ENCODE measurements at regions not wholly inside any gene's neighbourhood (a gene's known extent, or its start where the extent isn't known, plus 50 kb on each side); places are given as distances from the start of the nearest gene placed in this dataset.

DNA sequence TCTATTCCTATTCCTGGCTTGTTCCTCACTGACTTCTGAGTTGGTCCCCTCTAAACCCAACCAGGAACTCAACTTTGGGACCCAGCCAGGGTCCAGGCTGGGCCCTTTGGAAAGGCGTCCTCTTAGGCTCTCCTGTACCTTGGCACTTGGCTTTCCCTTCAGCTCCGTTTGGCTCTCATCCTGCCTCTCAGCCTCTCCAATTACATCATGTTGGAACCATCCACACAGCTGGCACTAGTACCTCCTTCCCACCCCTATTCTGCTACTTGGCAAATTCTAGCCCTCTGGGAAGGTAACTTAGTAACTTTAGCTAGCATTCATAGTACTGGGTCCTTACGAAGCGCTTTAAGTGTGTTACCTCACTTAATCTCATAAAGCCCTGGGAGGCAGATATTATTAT lies 205.3 kb upstream of the HABP2 start:
- TF ChIP-seq, protein P1, sequence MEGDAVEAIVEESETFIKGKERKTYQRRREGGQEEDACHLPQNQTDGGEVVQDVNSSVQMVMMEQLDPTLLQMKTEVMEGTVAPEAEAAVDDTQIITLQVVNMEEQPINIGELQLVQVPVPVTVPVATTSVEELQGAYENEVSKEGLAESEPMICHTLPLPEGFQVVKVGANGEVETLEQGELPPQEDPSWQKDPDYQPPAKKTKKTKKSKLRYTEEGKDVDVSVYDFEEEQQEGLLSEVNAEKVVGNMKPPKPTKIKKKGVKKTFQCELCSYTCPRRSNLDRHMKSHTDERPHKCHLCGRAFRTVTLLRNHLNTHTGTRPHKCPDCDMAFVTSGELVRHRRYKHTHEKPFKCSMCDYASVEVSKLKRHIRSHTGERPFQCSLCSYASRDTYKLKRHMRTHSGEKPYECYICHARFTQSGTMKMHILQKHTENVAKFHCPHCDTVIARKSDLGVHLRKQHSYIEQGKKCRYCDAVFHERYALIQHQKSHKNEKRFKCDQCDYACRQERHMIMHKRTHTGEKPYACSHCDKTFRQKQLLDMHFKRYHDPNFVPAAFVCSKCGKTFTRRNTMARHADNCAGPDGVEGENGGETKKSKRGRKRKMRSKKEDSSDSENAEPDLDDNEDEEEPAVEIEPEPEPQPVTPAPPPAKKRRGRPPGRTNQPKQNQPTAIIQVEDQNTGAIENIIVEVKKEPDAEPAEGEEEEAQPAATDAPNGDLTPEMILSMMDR (IDR thresholded peaks at IDR 0.05): no peak
- no peak for TF ChIP-seq POLR2A (IDR thresholded peaks at IDR 0.05)

Data from right lobe of liver (tissue), 4 donors.